ENCODE measurements at regions not wholly inside any gene's neighbourhood (a gene's known extent, or its start where the extent isn't known, plus 50 kb on each side); places are given as distances from the start of the nearest gene placed in this dataset.
A peak's percentile ranks its signal among the peaks of the same experiment; 100 is the strongest.
"Not testable (repeated sequence)": the region's sequence is repeated elsewhere in the genome, so short reads cannot be mapped to it uniquely, and the experiment has no call there.

DNA sequence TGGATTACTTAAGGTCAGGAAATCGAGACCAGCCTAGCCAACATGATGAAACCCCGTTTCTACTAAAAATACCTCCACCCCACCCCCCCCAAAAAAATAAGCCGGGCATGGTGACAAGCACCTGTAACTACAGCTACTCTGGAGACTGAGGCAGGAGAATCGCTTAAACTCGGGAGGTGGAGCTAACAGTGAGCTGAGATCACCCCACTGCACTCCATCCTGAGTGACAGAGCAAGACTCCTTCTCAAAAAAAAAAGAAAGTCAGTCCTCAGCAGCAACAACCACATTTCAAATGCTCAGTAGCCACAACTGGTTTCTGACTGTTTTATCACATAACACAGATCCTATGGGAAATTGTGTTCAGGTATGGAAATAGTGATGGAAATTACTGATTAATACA is 135.3 kb downstream of the HFE start:
- in situ Hi-C loops (cut with HindIII; ENCODE audit: low pct_unique_long_range_greater_than_20kb, low sequenced_read_pairs): no loop called here
- no peak for DNase-seq (ENCODE audit: low read depth, low spot score)

GRCh38 chr6:26223228-26223627 is 136.0 kb downstream of the HFE start:
- DNase-seq (ENCODE audit: low read depth, low spot score): peak; percentile 84
- in situ Hi-C loops (cut with HindIII; ENCODE audit: low pct_unique_long_range_greater_than_20kb, low sequenced_read_pairs): no loop called here

- DNase-seq (ENCODE audit: low read depth, low spot score): peak; percentile 98
- in situ Hi-C loops (cut with HindIII; ENCODE audit: low pct_unique_long_range_greater_than_20kb, low sequenced_read_pairs): no loop called here
Observed at GRCh38 chr6:26223650-26224546, 136.7 kb downstream of the HFE start.

DNA sequence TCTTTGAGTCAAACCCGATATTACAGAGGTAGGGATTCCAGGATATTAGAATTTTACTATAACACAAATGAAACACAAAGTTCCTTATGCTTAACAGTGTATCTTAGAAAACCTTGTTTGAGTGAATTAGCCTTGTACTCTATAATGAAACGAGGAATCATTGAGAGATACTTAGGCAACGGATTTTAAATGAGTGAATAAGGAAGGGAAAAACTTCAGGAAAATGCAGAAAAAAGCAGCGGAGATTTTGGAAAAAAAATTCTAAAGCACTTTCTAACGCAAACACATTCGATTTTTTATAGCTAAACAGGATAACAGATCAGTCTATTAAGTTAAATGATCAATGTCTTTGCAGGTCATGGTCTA is 137.3 kb downstream of the HFE start:
- in situ Hi-C loops (cut with HindIII; ENCODE audit: low pct_unique_long_range_greater_than_20kb, low sequenced_read_pairs): no loop called here
- no peak for DNase-seq (ENCODE audit: low read depth, low spot score)

DNA sequence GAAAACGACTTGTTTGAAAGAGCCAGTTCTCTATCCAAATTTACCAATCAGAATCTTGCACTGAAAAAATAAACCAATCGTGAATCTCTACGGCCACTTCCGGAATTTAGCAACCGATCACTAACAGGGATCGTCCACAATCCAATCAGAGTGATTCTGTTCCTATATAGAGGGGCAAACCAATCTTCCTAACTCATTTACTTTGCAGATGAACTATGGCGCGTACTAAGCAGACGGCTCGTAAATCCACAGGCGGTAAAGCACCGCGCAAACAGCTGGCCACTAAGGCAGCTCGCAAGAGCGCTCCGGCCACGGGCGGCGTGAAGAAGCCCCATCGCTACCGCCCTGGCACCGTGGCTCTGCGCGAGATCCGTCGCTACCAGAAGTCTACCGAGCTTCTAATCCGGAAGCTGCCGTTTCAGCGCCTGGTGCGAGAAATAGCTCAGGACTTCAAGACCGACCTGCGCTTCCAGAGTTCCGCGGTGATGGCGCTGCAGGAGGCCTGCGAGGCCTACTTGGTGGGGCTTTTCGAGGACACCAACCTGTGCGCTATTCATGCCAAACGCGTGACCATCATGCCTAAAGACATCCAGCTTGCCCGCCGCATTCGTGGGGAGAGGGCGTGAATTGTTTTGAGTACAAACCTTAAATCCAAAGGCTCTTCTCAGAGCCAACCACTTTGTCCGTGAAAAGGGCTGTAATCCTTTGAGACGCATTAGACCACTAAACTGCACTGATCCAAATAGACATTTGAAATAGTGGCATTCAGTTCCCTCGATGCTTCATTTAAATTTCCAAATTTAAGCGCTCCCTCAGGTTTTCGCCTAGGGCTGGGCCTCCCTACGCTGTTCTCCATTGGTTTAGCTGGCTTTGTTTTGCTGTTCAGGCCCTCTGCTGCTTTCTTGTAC is 138.0 kb downstream of the HFE start:
- no peak for DNase-seq (ENCODE audit: low read depth, low spot score)
- in situ Hi-C loops (cut with HindIII; ENCODE audit: low pct_unique_long_range_greater_than_20kb, low sequenced_read_pairs): no loop called here

DNA sequence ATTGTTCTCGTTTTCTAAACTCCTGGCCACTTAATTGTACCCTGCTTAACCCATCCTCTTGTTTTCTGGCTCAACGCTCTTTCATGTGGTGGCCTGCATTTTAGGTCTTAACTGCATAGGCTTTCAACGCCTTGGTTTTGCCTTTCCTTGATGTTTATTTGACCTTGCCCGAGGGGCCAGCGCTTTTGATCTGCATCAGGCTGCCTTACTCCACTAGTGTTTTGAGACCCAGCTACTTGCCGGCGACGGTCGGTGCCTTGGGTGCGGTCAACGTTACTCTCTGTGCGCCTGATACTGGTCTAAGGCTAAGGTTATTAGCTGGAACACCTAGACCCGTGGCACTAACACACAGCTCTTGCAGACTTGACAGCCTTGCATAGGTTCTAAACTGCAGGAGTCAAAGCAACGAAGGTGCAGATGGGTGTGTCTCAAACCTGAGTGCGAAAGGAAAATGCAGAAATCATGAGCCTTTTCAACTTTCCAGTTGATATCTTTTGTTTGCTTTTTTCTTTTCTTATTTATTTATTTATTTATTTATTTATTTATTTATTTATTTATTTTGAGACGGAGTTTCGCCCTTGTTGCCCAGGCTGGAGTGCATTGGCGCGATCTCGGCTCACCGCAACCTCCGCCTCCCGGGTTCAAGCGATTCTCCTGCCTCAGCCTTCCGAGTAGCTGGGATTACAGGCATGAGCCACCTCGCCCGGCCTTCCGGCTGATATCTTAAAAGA is 138.8 kb downstream of the HFE start:
- no peak for DNase-seq (ENCODE audit: low read depth, low spot score)
- in situ Hi-C loops (cut with HindIII; ENCODE audit: low pct_unique_long_range_greater_than_20kb, low sequenced_read_pairs): no loop called here

GRCh38 chr6:26226579-26226967 is 138.4 kb upstream of the BTN3A2 start:
- no peak for DNase-seq (ENCODE audit: low read depth, low spot score)
- in situ Hi-C loops (cut with HindIII; ENCODE audit: low pct_unique_long_range_greater_than_20kb, low sequenced_read_pairs): no loop called here

GRCh38 chr6:26230351-26230750 is 134.6 kb upstream of the BTN3A2 start:
- in situ Hi-C loops (cut with HindIII; ENCODE audit: low pct_unique_long_range_greater_than_20kb, low sequenced_read_pairs): no loop called here
- DNase-seq (ENCODE audit: low read depth, low spot score): no peak

GRCh38 chr6:26231006-26231587 is 133.9 kb upstream of the BTN3A2 start:
- no peak for DNase-seq (ENCODE audit: low read depth, low spot score)
- in situ Hi-C loops (cut with HindIII; ENCODE audit: low pct_unique_long_range_greater_than_20kb, low sequenced_read_pairs): no loop called here

GRCh38 chr6:26232306-26232939 is 132.6 kb upstream of the BTN3A2 start:
- DNase-seq (ENCODE audit: low read depth, low spot score): no peak
- in situ Hi-C loops (cut with HindIII; ENCODE audit: low pct_unique_long_range_greater_than_20kb, low sequenced_read_pairs): no loop called here

DNA sequence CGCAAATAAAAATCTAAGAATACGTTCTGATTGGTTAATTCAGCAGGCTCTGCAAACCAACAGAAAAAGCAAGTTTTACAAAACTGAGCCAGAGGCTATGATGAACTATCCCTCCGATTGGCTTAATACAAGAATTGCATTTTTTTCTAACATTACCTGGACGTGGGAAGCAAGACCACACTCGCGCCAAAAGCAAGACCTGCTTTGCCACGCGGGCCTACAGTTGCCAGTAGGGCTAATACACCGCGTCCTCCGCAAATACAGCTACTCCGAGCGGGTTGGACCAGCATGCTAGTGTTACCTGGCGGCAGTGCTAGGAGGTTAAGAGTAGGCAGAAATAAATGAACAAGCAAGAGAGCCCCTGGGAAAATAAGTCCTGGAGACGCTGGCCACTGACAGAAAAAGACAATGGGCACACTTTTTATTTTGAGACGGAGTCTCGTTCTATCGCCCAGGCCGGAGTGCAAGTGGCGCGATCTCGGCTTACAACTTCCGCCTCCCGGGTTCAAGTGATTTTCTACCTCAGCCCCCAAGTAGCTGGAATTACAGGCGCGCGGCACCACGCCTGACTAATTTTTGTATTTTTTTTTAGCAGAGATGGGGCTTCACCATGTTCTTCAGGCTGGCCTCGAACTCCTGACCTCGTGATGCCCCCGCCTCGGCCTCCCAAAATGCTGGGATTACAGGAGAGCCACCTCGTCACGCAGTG is 131.9 kb upstream of the BTN3A2 start:
- no peak for DNase-seq (ENCODE audit: low read depth, low spot score)
- in situ Hi-C loops (cut with HindIII; ENCODE audit: low pct_unique_long_range_greater_than_20kb, low sequenced_read_pairs): no loop called here

DNA sequence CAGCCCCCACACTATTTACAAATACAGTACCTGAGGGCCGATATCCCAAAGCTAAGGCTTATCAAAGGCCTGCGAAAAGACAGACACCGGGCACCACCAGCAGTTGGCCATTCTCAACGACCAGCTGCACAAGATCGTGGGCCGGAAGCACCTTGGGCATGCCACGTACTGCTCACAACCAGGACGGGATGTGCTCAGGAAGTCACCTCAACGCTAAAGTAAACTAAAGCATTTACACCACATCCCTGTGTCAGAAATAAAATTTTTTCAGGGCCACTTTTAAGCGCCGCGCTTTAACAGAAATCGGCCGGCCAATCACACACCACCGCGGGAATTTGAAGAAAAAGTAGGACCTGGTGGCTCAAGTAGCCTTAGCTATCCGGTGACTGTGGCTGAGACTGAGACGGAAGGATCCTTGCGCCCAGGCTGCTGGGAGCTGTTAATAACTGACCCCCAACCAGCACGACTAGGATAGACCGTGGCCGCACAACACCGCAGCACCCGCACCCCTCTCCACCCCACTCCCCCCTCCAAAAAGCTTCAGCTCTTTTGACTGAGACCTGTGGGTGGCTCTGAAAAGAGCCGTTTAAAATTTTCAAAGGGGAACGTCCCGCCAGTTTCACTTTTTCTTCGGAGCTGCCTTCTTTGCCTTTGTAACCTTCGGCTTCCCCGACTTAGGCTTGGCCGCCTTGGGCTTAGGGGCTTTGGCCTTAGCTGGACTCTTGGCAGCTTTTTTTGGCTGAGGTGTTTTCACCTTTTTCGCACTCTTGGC is 131.2 kb upstream of the BTN3A2 start:
- no peak for DNase-seq (ENCODE audit: low read depth, low spot score)

GRCh38 chr6:26234421-26235301 is 130.3 kb upstream of the BTN3A2 start:
- in situ Hi-C loops (cut with HindIII; ENCODE audit: low pct_unique_long_range_greater_than_20kb, low sequenced_read_pairs): no loop called here
- no peak for DNase-seq (ENCODE audit: low read depth, low spot score)

More for the DNA sequence above, 131.2 kb upstream of the BTN3A2 start:
- in situ Hi-C loops (cut with HindIII; ENCODE audit: low pct_unique_long_range_greater_than_20kb, low sequenced_read_pairs): no loop called here

DNA sequence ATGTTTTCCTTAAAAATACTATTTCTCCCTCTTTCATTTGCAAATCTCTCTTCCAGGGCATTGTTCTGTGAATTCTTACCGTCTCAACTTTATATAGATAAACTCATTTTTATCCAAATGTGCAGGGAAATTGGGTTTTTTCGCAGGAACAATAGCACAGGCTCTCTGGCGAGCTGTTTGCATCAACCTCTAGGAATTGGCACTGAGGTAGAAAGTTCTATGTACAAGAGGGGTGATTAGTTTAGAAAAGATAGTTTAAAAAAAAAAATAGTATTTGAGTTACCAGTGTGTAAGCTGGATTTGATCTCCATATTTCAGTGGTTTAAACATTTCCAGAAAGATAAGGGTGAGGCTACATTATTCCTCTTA is 129.7 kb upstream of the BTN3A2 start:
- no peak for DNase-seq (ENCODE audit: low read depth, low spot score)
- in situ Hi-C loops (cut with HindIII; ENCODE audit: low pct_unique_long_range_greater_than_20kb, low sequenced_read_pairs): no loop called here

- in situ Hi-C loops (cut with HindIII; ENCODE audit: low pct_unique_long_range_greater_than_20kb, low sequenced_read_pairs); DNase-seq (ENCODE audit: low read depth, low spot score): not testable (repeated sequence)
Observed at GRCh38 chr6:26239415-26239814, 125.6 kb upstream of the BTN3A2 start.

Measured in SK-MEL-5 (cell line).